ENCODE measurements at regions not wholly inside any gene's neighbourhood (a gene's known extent, or its start where the extent isn't known, plus 50 kb on each side); places are given as distances from the start of the nearest gene placed in this dataset.
"Not testable (repeated sequence)": the region's sequence is repeated elsewhere in the genome, so short reads cannot be mapped to it uniquely, and the experiment has no call there.

DNA sequence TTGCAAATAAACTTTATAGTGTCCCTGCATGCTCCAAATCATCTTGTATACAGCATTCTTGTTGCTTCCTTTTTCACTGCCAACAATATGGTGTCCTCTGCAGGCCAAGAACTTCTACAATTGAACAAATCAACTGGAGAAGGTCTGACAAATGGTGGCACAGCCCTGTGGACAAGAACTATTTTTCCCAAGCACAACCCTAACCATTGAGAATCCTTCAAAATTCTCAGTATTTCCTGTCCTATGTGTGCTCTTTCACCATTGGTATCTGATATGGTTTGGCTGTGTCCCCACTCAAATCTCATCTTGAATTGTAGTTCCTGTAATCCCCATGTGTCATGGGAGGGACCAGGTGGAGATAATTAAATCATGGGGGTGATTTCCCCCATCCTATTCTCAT, 865.1 kb upstream of the ACVR2A start:
- ChIA-PET POLR2A (ENCODE audit: low non-redundant PET) (no interaction called here), CTCF (no interaction called here)
- H3K27ac ChIP-seq, result no peak overlapping the region
- TF ChIP-seq, protein P1, sequence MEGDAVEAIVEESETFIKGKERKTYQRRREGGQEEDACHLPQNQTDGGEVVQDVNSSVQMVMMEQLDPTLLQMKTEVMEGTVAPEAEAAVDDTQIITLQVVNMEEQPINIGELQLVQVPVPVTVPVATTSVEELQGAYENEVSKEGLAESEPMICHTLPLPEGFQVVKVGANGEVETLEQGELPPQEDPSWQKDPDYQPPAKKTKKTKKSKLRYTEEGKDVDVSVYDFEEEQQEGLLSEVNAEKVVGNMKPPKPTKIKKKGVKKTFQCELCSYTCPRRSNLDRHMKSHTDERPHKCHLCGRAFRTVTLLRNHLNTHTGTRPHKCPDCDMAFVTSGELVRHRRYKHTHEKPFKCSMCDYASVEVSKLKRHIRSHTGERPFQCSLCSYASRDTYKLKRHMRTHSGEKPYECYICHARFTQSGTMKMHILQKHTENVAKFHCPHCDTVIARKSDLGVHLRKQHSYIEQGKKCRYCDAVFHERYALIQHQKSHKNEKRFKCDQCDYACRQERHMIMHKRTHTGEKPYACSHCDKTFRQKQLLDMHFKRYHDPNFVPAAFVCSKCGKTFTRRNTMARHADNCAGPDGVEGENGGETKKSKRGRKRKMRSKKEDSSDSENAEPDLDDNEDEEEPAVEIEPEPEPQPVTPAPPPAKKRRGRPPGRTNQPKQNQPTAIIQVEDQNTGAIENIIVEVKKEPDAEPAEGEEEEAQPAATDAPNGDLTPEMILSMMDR (conservative IDR thresholded peaks at IDR 0.05; ENCODE audit: low read depth), result no peak
- DNase-seq (ENCODE audit: low spot score), result no peak

DNA sequence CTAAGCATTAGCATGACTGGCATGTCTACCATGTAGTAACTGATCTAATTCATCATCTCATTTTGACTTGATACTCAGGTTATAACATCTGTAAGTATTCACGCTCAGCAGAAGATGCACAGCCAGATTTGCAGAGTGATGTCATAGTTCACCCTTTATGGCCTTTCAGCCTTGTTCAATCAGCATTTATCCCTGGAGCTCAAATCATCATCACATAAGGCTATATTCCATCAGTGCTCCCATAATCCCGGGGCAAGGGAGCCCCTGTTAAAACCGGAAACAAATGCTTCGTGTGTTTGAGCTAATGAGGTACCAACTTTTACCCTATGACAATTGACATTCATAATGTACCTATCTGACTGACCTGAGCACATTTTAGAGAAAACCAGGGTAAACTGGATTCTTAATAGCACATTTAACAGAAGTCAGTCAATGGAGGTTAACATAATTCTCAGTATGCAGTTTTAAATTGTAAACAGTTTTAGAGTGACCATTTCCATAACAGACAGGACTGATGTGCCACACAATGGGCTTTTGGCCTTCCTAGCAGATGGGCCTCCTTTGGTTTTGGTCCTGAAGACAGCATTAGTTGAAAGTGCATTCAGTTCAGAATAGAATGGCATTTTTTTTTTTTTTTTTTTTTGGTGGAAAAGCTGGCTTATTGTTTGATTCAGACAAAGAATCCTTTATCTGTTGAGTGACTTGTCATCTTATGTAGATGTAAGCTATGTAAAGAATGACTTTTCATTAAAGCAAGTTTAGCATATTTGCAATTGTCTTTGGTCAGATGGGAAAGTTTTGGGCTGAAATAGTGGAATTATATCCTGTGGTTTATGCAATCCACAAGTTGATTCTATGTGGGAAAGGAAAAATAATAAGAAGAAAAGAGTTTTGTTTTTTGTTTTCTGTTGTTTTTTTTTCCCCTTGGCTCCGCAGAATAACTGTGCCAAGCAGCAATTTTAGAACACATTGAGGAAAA, 866.0 kb upstream of the ACVR2A start:
- no peak for DNase-seq (ENCODE audit: low spot score)
- POLR2A ChIA-PET (ENCODE audit: low non-redundant PET), result no interaction called here
- no peak overlapping the region for H3K27ac ChIP-seq
- TF ChIP-seq, protein P1 (conservative IDR thresholded peaks at IDR 0.05; ENCODE audit: low read depth), result no peak
- CTCF ChIA-PET, result no interaction called here

DNA sequence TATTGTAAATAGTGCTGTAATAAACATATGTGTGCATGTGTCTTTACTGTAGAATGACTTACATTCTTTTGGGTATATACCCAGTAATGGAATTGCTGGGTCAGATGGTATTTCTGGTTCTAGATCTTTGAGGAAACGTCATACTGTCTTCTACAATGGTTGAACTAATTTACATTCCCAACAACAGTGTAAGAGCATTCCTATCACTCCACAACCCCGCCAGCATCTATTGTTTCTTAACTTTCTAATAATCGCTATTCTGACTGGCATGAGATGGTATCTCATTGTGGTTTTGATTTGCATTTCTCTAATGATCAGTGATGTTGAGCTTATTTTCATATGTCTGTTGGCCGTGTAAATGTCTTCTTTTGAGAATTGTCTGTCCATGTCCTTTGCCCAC, 873.8 kb upstream of the ACVR2A start:
- DNase-seq (ENCODE audit: low spot score); H3K27ac ChIP-seq; POLR2A ChIA-PET (ENCODE audit: low non-redundant PET); CTCF ChIA-PET: not testable (repeated sequence)

DNA sequence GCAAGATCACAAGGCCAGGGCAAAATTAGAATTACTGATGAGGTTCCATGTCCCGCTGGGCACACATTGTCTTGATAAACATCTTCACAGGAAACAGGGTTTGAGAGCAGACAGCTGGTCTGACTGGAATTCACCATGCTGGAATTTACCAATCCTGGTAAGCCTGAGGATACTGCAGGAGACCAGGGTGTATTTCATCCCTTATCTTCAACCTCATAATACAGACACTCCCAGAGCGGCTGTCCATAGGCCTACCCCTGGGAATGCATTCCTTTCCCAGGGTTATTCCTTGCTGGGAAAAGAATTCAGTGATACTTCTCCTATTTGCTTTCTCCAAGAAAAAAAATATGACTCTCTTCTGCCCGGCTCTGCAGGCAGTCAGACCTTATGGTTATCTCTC, 875.1 kb upstream of the ACVR2A start:
- H3K27ac ChIP-seq; DNase-seq (ENCODE audit: low spot score); CTCF ChIA-PET; POLR2A ChIA-PET (ENCODE audit: low non-redundant PET): not testable (repeated sequence)

DNA sequence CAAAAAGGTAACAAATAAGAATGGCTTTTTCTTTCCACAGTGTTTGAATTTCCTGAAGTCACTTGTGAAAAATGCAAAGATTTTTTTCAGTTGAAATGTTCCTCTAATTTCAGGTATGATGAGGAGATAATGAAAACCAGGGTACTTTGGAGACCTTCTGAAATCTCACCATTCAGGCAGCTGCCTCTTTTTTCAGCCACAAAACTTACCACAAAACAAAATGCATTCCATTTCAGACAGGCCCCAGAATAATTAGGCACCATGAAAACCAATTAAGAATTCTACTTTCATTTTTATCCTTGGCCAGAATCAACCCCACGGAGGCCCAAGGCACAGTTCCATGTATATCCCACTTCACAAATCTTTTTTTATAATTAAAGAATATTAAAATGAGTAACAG, 880.3 kb upstream of the ACVR2A start:
- H3K27ac ChIP-seq, result no peak overlapping the region
- DNase-seq (ENCODE audit: low spot score), result no peak
- ChIA-PET CTCF (no interaction called here), POLR2A (ENCODE audit: low non-redundant PET) (no interaction called here)
- TF ChIP-seq, protein P1 (conservative IDR thresholded peaks at IDR 0.05; ENCODE audit: low read depth), result no peak

DNA sequence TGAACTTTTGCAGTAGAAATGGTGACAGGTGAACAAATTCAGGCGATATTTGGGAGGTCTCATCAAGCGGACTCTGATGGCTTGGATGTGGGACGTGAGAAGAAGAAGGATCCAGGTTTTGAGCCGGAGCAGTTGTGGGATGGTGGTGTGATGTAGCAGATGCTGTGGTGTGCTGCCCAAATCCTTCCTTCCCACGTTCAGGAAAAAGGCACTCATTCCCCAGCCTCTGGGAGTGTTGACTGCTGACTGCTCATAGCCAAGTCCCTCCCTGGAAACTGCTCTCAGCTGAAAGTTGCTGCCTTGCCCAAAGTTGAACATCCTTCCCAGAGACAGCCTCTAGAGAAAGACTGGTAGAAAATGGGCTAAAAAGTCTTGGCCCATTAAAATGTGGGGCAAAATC, 890.3 kb upstream of the ACVR2A start:
- H3K27ac ChIP-seq, result no peak overlapping the region
- DNase-seq (ENCODE audit: low spot score), result no peak
- ChIA-PET CTCF (interaction anchor here (0.6 kb wide), 1 partner anchor 30 kb away, joined by 4 read pairs; no protein-coding TSS in a partner anchor), POLR2A (ENCODE audit: low non-redundant PET) (no interaction called here)
- TF ChIP-seq, protein P1 (conservative IDR thresholded peaks at IDR 0.05; ENCODE audit: low read depth), result no peak

DNA sequence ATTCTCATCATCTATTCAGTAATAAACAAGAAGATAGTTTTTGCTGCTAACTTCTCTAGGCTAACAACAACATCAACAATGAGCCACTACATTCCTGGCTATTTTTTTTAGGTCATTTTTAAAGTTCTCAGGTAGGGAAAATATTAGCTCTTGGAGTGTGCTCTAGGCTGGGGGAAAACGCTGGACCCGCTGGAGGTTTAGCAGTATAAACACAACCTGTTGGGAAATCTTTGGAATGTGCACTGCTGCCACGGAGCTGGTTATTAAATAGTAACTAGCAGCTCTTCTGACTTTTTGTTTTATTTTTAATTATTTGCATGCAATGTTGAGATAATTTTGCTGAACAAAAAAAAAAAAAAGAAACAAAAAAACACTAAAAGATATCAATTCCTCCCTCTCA, 892.1 kb upstream of the ACVR2A start:
- TF ChIP-seq, protein P1 (conservative IDR thresholded peaks at IDR 0.05; ENCODE audit: low read depth), result no peak
- no peak overlapping the region for H3K27ac ChIP-seq
- ChIA-PET POLR2A (ENCODE audit: low non-redundant PET) (no interaction called here), CTCF (no interaction called here)
- no peak for DNase-seq (ENCODE audit: low spot score)
